ENCODE measurements at regions not wholly inside any gene's neighbourhood (a gene's known extent, or its start where the extent isn't known, plus 50 kb on each side); places are given as distances from the start of the nearest gene placed in this dataset.

- in situ Hi-C loops (cut with HindIII; ENCODE audit: low sequenced_read_pairs): no loop called here
- no peak for DNase-seq (ENCODE audit: low read depth)
- TF ChIP-seq CTCF (IDR thresholded peaks at IDR 0.05; ENCODE audit: low read depth, low read length, missing control alignments): no peak
- no peak overlapping the region for H3K4me3 ChIP-seq (ENCODE audit: low read depth, low read length)
These were observed 451.5 kb upstream of the MAN1A1 start for GRCh38 chr6:119801056-119801455.

- DNase-seq (ENCODE audit: low read depth): no peak
- in situ Hi-C loops (cut with HindIII; ENCODE audit: low sequenced_read_pairs): no loop called here
- no peak overlapping the region for H3K4me3 ChIP-seq (ENCODE audit: low read depth, low read length)
- no peak for TF ChIP-seq CTCF (IDR thresholded peaks at IDR 0.05; ENCODE audit: low read depth, low read length, missing control alignments)
These were observed 451.0 kb upstream of the MAN1A1 start for GRCh38 chr6:119800526-119800925.

- DNase-seq (ENCODE audit: low read depth): no peak
- TF ChIP-seq CTCF (IDR thresholded peaks at IDR 0.05; ENCODE audit: low read depth, low read length, missing control alignments): no peak
- in situ Hi-C loops (cut with HindIII; ENCODE audit: low sequenced_read_pairs): no loop called here
- no peak overlapping the region for H3K4me3 ChIP-seq (ENCODE audit: low read depth, low read length)
These were observed 450.3 kb upstream of the MAN1A1 start for GRCh38 chr6:119799596-119800509.

GRCh38 chr6:119791736-119792135, 442.2 kb upstream of the MAN1A1 start:
- in situ Hi-C loops (cut with HindIII; ENCODE audit: low sequenced_read_pairs): no loop called here
- DNase-seq (ENCODE audit: low read depth): no peak
- TF ChIP-seq CTCF (IDR thresholded peaks at IDR 0.05; ENCODE audit: low read depth, low read length, missing control alignments): no peak
- H3K4me3 ChIP-seq (ENCODE audit: low read depth, low read length): no peak overlapping the region

- in situ Hi-C loops (cut with HindIII; ENCODE audit: low sequenced_read_pairs): no loop called here
- no peak overlapping the region for H3K4me3 ChIP-seq (ENCODE audit: low read depth, low read length)
- no peak for TF ChIP-seq CTCF (IDR thresholded peaks at IDR 0.05; ENCODE audit: low read depth, low read length, missing control alignments)
- no peak for DNase-seq (ENCODE audit: low read depth)
These were observed 431.8 kb upstream of the MAN1A1 start for GRCh38 chr6:119781365-119781764.

- H3K4me3 ChIP-seq (ENCODE audit: low read depth, low read length): no peak overlapping the region
- in situ Hi-C loops (cut with HindIII; ENCODE audit: low sequenced_read_pairs): no loop called here
- DNase-seq (ENCODE audit: low read depth): no peak
- no peak for TF ChIP-seq CTCF (IDR thresholded peaks at IDR 0.05; ENCODE audit: low read depth, low read length, missing control alignments)
These were observed 418.6 kb upstream of the MAN1A1 start for GRCh38 chr6:119768201-119768600.
